GM23338 (cell line): ENCODE measurements at regions not wholly inside any gene's neighbourhood (a gene's known extent, or its start where the extent isn't known, plus 50 kb on each side); places are given as distances from the start of the nearest gene placed in this dataset.

Experiments
- ATAC-seq: fragments of 200-7000 bp; cut with Tn5 transposase; 3 replicates; pipeline ENCODE4 v1.9.1; 2020
- DNase-seq: peaks from one replicate; pipeline ENCODE4 v3.0.0-alpha.2; 2015; ENCODE audit warnings: low spot score
- H2AFZ ChIP-seq: fragments of 200-600 bp; sonication (generic); 2 replicates; pipeline ENCODE4 v1.8.0; 2016; ENCODE audit warnings: antibody characterized with exemption, mild to moderate bottlenecking, moderate library complexity
- H3F3A ChIP-seq: fragments of 200-600 bp; sonication (generic); replicated peaks from 2 replicates; pipeline ENCODE4 v1.8.0; 2017; ENCODE audit warnings: antibody characterized with exemption, mixed run types, low read depth
- H3K27ac ChIP-seq: fragments of 200-600 bp; sonication (generic); 2 replicates; pipeline ENCODE4 v1.6.1; 2016; ENCODE audit warnings: low read depth
- H3K27me3 ChIP-seq: fragments of 200-600 bp; sonication (generic); 2 replicates; pipeline ENCODE4 v1.8.0; 2016; ENCODE audit warnings: mild to moderate bottlenecking, mixed run types, moderate library complexity; ENCODE audit not compliant: insufficient read depth
- H3K36me3 ChIP-seq: fragments of 200-600 bp; sonication (generic); 2 replicates; pipeline ENCODE4 v1.8.0; 2016; ENCODE audit warnings: mild to moderate bottlenecking; ENCODE audit not compliant: insufficient read depth
- H3K4me1 ChIP-seq: fragments of 200-600 bp; sonication (generic); 2 replicates; pipeline ENCODE4 v1.8.0; 2016; ENCODE audit warnings: mild to moderate bottlenecking, moderate library complexity; ENCODE audit not compliant: insufficient read depth
- H3K4me2 ChIP-seq: fragments of 200-600 bp; sonication (generic); 2 replicates; pipeline ENCODE4 v1.7.1; 2017; ENCODE audit warnings: mixed run types
- H3K4me3 ChIP-seq: fragments of 200-600 bp; sonication (generic); 2 replicates; pipeline ENCODE4 v1.6.1; 2016; ENCODE audit warnings: mixed run types
- H3K79me2 ChIP-seq: fragments of 200-600 bp; sonication (generic); replicated peaks from 2 replicates; pipeline ENCODE4 v1.8.0; 2017; ENCODE audit warnings: mild to moderate bottlenecking; ENCODE audit not compliant: insufficient read depth
- H3K9me2 ChIP-seq: fragments of 200-600 bp; sonication (generic); 2 replicates; pipeline ENCODE4 v1.8.0; 2017; ENCODE audit not compliant: insufficient read depth
- H4K20me1 ChIP-seq: fragments of 200-600 bp; sonication (generic); replicated peaks from 2 replicates; pipeline ENCODE4 v1.8.0; 2017; ENCODE audit warnings: mild to moderate bottlenecking; ENCODE audit not compliant: insufficient read depth
- H3K27ac Mint-ChIP-seq: 2 replicates; pipeline ENCODE4 v1.8.0; 2020; ENCODE audit warnings: inconsistent platforms, mild to moderate bottlenecking, moderate library complexity, mixed read lengths
- H3K27me3 Mint-ChIP-seq: 3 replicates; pipeline ENCODE4 v1.8.0; 2022; ENCODE audit warnings: low read depth, mild to moderate bottlenecking, moderate library complexity, mixed read lengths, inconsistent platforms; ENCODE audit not compliant: insufficient read depth, poor library complexity
- H3K36me3 Mint-ChIP-seq: 3 replicates; pipeline ENCODE4 v1.8.0; 2021; ENCODE audit warnings: low read depth, mild to moderate bottlenecking, inconsistent platforms, moderate library complexity, mixed read lengths
- H3K4me1 Mint-ChIP-seq: 3 replicates; pipeline ENCODE4 v1.8.0; 2020; ENCODE audit warnings: mild to moderate bottlenecking, inconsistent platforms, mixed read lengths
- H3K4me3 Mint-ChIP-seq: 3 replicates; pipeline ENCODE4 v1.8.0; 2021; ENCODE audit warnings: moderate library complexity, mild to moderate bottlenecking, inconsistent platforms, mixed read lengths
- H3K9me3 Mint-ChIP-seq: 3 replicates; pipeline ENCODE4 v1.8.0; 2020; ENCODE audit warnings: moderate library complexity, mild to moderate bottlenecking, inconsistent platforms, mixed read lengths
- CREB1 ChIP-seq: fragments of 250-450 bp; sonication (Bioruptor Pico); IDR thresholded peaks from 2 replicates; pipeline ENCODE4 v1.5.0; 2020; ENCODE audit warnings: low read depth, mild to moderate bottlenecking, moderate library complexity
- CTCF ChIP-seq, 2 experiments: fragments of 200-600 bp in 1 of 2; sonication (generic) in 1 of 2; conservative IDR thresholded peaks; 2 replicates each; pipeline versions ENCODE4 v1.5.1 to v1.6.1; 2016 to 2017; ENCODE audit warnings: antibody characterized with exemption in 2 of 2, low read depth in 2 of 2, mild to moderate bottlenecking in 2 of 2, moderate library complexity in 1 of 2
- ETS1 ChIP-seq: IDR thresholded peaks from 2 replicates; pipeline ENCODE4 v1.6.1; 2016; ENCODE audit warnings: antibody characterized with exemption
- EZH2 ChIP-seq: fragments of 200-600 bp; sonication (generic); IDR thresholded peaks from one replicate; pipeline ENCODE4 v1.8.0; 2017; ENCODE audit warnings: antibody characterized with exemption, mild to moderate bottlenecking, low read depth; ENCODE audit not compliant: unreplicated experiment
- EZH2phosphoT487 ChIP-seq: fragments of 200-600 bp; sonication (generic); IDR thresholded peaks from one replicate; pipeline ENCODE4 v1.8.1; 2018; ENCODE audit warnings: antibody characterized with exemption; ENCODE audit not compliant: unreplicated experiment
- JUNB ChIP-seq: IDR thresholded peaks from one replicate; pipeline ENCODE4 v1.6.1; 2016; ENCODE audit warnings: antibody characterized with exemption; ENCODE audit not compliant: unreplicated experiment
- NANOG ChIP-seq: IDR thresholded peaks from 2 replicates; pipeline ENCODE4 v1.6.1; 2016; ENCODE audit warnings: antibody characterized with exemption, borderline replicate concordance
- POLR2AphosphoS5 ChIP-seq: IDR thresholded peaks from 2 replicates; pipeline ENCODE4 v1.6.1; 2016; ENCODE audit warnings: antibody characterized with exemption, low read depth
- REST ChIP-seq: IDR thresholded peaks from one replicate; pipeline ENCODE4 v1.6.1; 2018; ENCODE audit warnings: antibody characterized with exemption; ENCODE audit not compliant: unreplicated experiment
- STAT1 ChIP-seq: IDR thresholded peaks from one replicate; pipeline ENCODE4 v1.6.1; 2016; ENCODE audit warnings: antibody characterized with exemption; ENCODE audit not compliant: unreplicated experiment
- ZNF114 ChIP-seq: fragments of 250-450 bp; sonication (Bioruptor Pico); IDR thresholded peaks from 2 replicates; pipeline ENCODE4 v1.5.0; 2020; ENCODE audit warnings: mild to moderate bottlenecking, moderate library complexity
- ZNF331 ChIP-seq: fragments of 250-450 bp; sonication (Bioruptor Pico); IDR thresholded peaks from 2 replicates; pipeline ENCODE4 v1.5.0; 2020; ENCODE audit warnings: low read depth, mild to moderate bottlenecking, moderate library complexity
- ZNF462 ChIP-seq: fragments of 250-450 bp; sonication (Bioruptor Pico); IDR thresholded peaks from 2 replicates; pipeline ENCODE4 v1.5.0; 2020; ENCODE audit warnings: mild to moderate bottlenecking, moderate library complexity

GRCh38 chr5:83831834-83832233 is 111.2 kb upstream of the HAPLN1 start:
- Histone ChIP-seq H3F3A (no peaks in the 10 kb centered on the region), H3K27ac (no peak overlapping the region), H3K4me1 (no peaks in the 10 kb centered on the region), H3K9me2 (0 out of 2 replicates have a peak, but pooled peaks cover 8% of the 10 kb centered on the region), H3K36me3 (no peaks in the 10 kb centered on the region), H2AFZ (no peak overlapping the region), H3K27me3 (no peaks in the 10 kb centered on the region), H3K4me2 (no peak overlapping the region), H3K79me2 (no peaks in the 10 kb centered on the region), H3K4me3 (no peak overlapping the region), H4K20me1 (no peaks in the 10 kb centered on the region)
- ATAC-seq (no peak), DNase-seq (no peak)
- TF ChIP-seq STAT1 (no peak), JUNB (no peak), ZNF331 (CRISPR knock-in tag) (no peak), ZNF114 (CRISPR knock-in tag) (no peak), EZH2 (no peak), CTCF (conservative IDR thresholded peaks at IDR 0.05; ENCODE audit: low read depth in 2 of 2) (no peak), EZH2phosphoT487 (no peak), CREB1 (CRISPR knock-in tag) (no peak), REST (no peak), NANOG (no peak), POLR2AphosphoS5 (no peak), ZNF462 (CRISPR knock-in tag) (no peak), ETS1 (no peak)
- no peak overlapping the region for H3K27ac Mint-ChIP-seq
- H3K9me3 Mint-ChIP-seq, result no peaks in the 10 kb centered on the region
- no peak overlapping the region for H3K4me3 Mint-ChIP-seq
- H3K4me1 Mint-ChIP-seq, result no peaks in the 10 kb centered on the region
- H3K36me3 Mint-ChIP-seq, result no peaks in the 10 kb centered on the region
- peaks cover 1% of the 10 kb centered on the region for H3K27me3 Mint-ChIP-seq
